HL-60 (cell line): ENCODE measurements at regions not wholly inside any gene's neighbourhood (a gene's known extent, or its start where the extent isn't known, plus 50 kb on each side); places are given as distances from the start of the nearest gene placed in this dataset.

Experiments
- POLR2AphosphoS5 ChIP-seq: IDR thresholded peaks from 2 replicates; pipeline ENCODE4 v1.6.1; 2012; ENCODE audit warnings: low read depth
- SPI1 ChIP-seq: IDR thresholded peaks from 2 replicates; pipeline ENCODE4 v1.6.1; 2012; ENCODE audit warnings: low read depth, mild to moderate bottlenecking, borderline replicate concordance
- TF ChIP-seq, protein P1 (sequence below): IDR thresholded peaks from one replicate; pipeline ENCODE4 v1.5.1; 2011; ENCODE audit warnings: low read length, control low read depth, inconsistent platforms; ENCODE audit not compliant: insufficient read depth
- TF ChIP-seq, protein P2 (sequence below): IDR thresholded peaks from 2 replicates; pipeline ENCODE4 v1.6.1; 2012; ENCODE audit warnings: low read depth; ENCODE audit not compliant: insufficient replicate concordance

DNA sequence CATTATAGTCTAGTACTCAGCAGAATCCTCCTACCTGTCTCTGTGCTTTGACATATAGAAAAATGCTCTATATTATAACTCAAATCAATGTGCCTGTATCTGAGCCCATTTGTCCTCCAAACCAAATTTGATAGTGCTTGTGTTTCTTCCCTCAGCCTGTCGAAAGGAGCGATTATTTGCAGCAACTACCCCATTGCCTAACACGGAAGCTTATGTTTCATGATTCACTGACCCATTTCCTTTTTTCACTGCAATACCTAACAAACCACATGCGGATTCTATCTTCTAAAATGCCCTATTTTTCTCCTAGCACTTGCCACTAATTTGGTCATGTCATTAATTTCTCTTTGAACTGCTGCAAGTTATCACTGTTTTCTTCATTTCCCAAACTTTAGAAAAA lies 1220.6 kb upstream of the CADM2 start:
- TF ChIP-seq, protein P1, sequence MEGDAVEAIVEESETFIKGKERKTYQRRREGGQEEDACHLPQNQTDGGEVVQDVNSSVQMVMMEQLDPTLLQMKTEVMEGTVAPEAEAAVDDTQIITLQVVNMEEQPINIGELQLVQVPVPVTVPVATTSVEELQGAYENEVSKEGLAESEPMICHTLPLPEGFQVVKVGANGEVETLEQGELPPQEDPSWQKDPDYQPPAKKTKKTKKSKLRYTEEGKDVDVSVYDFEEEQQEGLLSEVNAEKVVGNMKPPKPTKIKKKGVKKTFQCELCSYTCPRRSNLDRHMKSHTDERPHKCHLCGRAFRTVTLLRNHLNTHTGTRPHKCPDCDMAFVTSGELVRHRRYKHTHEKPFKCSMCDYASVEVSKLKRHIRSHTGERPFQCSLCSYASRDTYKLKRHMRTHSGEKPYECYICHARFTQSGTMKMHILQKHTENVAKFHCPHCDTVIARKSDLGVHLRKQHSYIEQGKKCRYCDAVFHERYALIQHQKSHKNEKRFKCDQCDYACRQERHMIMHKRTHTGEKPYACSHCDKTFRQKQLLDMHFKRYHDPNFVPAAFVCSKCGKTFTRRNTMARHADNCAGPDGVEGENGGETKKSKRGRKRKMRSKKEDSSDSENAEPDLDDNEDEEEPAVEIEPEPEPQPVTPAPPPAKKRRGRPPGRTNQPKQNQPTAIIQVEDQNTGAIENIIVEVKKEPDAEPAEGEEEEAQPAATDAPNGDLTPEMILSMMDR, result no peak
- TF ChIP-seq POLR2AphosphoS5 (peak; percentile 31; the same call in 1 of the 2 replicates), SPI1 (peak; percentile 80)
- TF ChIP-seq, protein P2, sequence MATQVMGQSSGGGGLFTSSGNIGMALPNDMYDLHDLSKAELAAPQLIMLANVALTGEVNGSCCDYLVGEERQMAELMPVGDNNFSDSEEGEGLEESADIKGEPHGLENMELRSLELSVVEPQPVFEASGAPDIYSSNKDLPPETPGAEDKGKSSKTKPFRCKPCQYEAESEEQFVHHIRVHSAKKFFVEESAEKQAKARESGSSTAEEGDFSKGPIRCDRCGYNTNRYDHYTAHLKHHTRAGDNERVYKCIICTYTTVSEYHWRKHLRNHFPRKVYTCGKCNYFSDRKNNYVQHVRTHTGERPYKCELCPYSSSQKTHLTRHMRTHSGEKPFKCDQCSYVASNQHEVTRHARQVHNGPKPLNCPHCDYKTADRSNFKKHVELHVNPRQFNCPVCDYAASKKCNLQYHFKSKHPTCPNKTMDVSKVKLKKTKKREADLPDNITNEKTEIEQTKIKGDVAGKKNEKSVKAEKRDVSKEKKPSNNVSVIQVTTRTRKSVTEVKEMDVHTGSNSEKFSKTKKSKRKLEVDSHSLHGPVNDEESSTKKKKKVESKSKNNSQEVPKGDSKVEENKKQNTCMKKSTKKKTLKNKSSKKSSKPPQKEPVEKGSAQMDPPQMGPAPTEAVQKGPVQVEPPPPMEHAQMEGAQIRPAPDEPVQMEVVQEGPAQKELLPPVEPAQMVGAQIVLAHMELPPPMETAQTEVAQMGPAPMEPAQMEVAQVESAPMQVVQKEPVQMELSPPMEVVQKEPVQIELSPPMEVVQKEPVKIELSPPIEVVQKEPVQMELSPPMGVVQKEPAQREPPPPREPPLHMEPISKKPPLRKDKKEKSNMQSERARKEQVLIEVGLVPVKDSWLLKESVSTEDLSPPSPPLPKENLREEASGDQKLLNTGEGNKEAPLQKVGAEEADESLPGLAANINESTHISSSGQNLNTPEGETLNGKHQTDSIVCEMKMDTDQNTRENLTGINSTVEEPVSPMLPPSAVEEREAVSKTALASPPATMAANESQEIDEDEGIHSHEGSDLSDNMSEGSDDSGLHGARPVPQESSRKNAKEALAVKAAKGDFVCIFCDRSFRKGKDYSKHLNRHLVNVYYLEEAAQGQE, result no peak
